Activated naive CD8-positive, alpha-beta T cell treated with anti-CD3 and anti-CD28 coated beads, Interleukin-2, amount 10 ng/mL, durations not matched to agents 7 days and 5 days (primary cell): ENCODE measurements at regions not wholly inside any gene's neighbourhood (a gene's known extent, or its start where the extent isn't known, plus 50 kb on each side); places are given as distances from the start of the nearest gene placed in this dataset.
"Not testable (repeated sequence)": the region's sequence is repeated elsewhere in the genome, so short reads cannot be mapped to it uniquely, and the experiment has no call there.

Source experiments
- ATAC-seq: fragments of 150-1000 bp; cut with Tn5 transposase; one replicate; pipeline ENCODE4 v1.10.0; 2021; ENCODE audit warnings: low read depth, moderate library complexity
- POLR2A ChIA-PET: fragments of 350-600 bp; sonication (Branson Sonifier 250); formaldehyde crosslinking; loops from one replicate; lab custom pipeline; 2021; ENCODE audit warnings: antibody characterized with exemption; lab: Charles Lee
- DNase-seq: peaks from one replicate; pipeline ENCODE4 v3.0.0; 2021
- H3K27ac Mint-ChIP-seq: one replicate; pipeline ENCODE4 v1.8.0; 2022; ENCODE audit warnings: mild to moderate bottlenecking, mixed read lengths
- H3K27me3 Mint-ChIP-seq: one replicate; pipeline ENCODE4 v1.8.0; 2022; ENCODE audit warnings: mild to moderate bottlenecking, moderate library complexity, mixed read lengths
- H3K36me3 Mint-ChIP-seq: one replicate; pipeline ENCODE4 v1.8.0; 2021; ENCODE audit warnings: mild to moderate bottlenecking, mixed read lengths
- H3K4me1 Mint-ChIP-seq: one replicate; pipeline ENCODE4 v1.8.0; 2021; ENCODE audit warnings: mixed read lengths
- H3K4me3 Mint-ChIP-seq: one replicate; pipeline ENCODE4 v1.8.0; 2022; ENCODE audit warnings: mild to moderate bottlenecking, moderate library complexity, mixed read lengths
- H3K9me3 Mint-ChIP-seq: one replicate; pipeline ENCODE4 v1.8.0; 2021; ENCODE audit warnings: mixed read lengths

DNA sequence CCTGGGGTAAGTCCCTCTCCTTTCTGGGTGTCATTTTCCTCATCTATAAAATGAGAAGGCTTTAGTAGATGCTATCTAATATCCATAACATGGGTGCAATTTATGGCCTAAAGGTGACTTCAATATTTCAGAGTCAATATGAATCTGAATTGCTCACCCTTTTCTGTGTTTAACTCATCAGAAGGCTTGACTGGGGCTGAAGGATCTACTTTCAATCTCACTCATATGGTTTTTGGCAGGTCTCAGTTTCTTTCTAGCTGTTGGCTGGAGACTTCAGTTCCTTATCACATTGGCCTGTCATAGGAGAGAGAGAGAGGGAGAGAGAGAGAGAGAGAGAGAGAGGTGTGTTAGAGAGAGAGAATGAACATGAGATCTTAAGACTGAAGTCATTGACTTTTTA, 343.7 kb upstream of the MEX3C start:
- Mint-ChIP-seq H3K9me3 (no peaks in the 10 kb centered on the region), H3K27me3 (peaks cover 5% of the 10 kb centered on the region), H3K27ac (no peak overlapping the region), H3K4me1 (peaks cover 2% of the 10 kb centered on the region), H3K4me3 (no peak overlapping the region), H3K36me3 (no peaks in the 10 kb centered on the region)
- DNase-seq = no peak
- ATAC-seq = no peak
- POLR2A ChIA-PET = no interaction called here

DNA sequence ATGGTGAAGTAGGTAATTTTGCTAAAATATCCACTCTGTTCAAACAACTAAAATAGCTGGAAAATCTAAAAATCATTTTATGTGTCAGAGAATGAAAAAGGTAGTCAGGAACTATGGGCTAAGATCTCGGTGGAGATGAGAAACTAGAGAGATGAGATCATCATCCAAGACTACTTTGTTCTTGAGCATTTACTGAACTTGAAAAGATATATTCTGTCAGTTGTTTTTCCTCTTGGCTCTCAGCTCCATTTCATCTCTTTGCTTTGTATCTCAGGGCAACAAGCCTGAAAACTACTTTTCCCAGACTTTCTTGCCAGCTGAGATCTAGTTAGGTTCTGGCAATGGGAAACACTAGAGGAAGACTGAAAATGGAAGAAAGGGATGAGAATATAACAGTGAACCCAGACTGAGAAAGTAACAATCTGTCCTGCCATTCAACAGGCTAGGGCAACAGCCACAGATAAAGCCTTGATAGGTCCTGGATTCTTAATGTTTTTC, 346.2 kb upstream of the MEX3C start:
- Mint-ChIP-seq H3K4me1 (no peaks in the 10 kb centered on the region), H3K27ac (no peak overlapping the region), H3K4me3 (no peak overlapping the region)

DNA sequence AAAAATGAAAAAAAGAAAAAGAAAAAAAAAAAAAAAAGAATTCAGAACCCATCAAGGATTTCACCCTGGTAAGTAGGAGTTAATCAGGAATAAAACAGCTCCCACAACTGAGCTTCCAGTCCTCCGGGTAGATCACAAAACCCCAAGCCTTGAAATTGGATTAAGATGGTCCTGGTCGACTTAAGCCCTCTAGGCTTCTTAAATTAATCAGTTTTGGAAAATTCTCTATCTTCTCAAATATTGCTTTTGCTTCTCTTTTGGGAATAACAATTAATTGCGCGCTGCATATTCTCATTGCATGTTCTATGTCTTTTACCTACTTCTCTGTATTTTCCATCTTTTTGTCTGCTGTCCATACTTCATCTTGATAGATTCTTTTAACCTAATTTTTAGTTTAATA, 348.0 kb upstream of the MEX3C start:
- H3K36me3 Mint-ChIP-seq = no peaks in the 10 kb centered on the region
- ATAC-seq (no peak), DNase-seq (no peak)
- H3K4me3 Mint-ChIP-seq = no peak overlapping the region
- peaks cover 3% of the 10 kb centered on the region for H3K27me3 Mint-ChIP-seq
- no peaks in the 10 kb centered on the region for H3K4me1 Mint-ChIP-seq
- POLR2A ChIA-PET = no interaction called here
- no peak overlapping the region for H3K27ac Mint-ChIP-seq
- no peaks in the 10 kb centered on the region for H3K9me3 Mint-ChIP-seq

More for the DNA sequence above, 346.2 kb upstream of the MEX3C start:
- Mint-ChIP-seq H3K36me3 (no peaks in the 10 kb centered on the region), H3K9me3 (no peaks in the 10 kb centered on the region), H3K27me3 (peaks cover 3% of the 10 kb centered on the region)
- no peak for DNase-seq
- no peak for ATAC-seq
- POLR2A ChIA-PET = no interaction called here

DNA sequence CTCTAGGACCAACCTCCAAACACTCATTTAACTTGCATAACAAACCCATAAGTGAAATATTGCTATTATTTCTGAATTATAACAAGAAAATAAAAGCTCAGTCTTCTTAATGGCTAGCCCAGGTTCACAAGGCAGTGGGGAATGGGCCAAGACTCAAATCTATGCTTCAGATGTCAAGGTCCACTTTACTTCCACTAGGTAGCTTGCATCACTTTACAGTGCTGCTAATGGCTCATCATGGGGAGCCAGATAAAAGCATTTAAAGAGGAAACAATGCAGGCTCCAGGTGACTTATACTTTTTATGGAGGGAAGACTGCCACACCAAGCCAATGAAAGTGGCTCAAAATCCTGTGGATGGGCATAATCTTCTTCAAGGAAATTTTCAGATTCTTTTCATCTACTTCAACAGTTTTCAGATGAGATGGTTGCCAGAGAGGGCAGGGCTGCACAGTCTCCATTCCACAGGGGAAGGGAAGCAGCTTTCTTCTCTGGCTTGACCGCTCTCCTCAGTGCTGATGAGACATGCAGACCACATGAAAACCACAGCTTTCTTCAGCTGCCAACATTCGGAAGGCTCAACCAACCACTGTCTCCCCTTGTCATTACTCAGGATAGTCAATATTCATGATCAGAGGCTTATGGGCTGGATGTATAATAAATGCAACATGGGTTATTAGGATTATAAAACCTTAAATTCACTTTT, 361.9 kb upstream of the MEX3C start:
- no peaks in the 10 kb centered on the region for H3K4me1 Mint-ChIP-seq
- DNase-seq (no peak), ATAC-seq (no peak)
- POLR2A ChIA-PET = no interaction called here
- no peak overlapping the region for H3K27ac Mint-ChIP-seq
- no peak overlapping the region for H3K4me3 Mint-ChIP-seq
- no peaks in the 10 kb centered on the region for H3K27me3 Mint-ChIP-seq
- no peaks in the 10 kb centered on the region for H3K9me3 Mint-ChIP-seq
- no peaks in the 10 kb centered on the region for H3K36me3 Mint-ChIP-seq

DNA sequence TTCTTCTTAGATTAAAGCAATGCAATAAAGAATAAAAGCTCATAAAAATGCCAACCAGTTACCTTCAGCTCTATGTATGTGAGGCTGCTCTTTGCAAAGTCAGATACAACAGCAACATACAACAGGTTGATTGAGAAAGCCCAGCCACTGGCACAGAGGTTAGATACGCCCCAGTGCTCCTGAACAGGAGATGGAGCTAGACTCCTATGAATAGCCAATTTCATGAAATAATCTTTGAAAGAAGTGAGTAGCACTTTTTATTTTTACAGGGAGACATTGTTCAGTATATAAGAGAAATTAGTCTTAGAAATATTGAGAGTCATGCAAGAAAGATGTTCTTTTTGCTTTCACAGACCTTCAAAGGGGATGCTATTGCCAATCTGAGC, 362.4 kb upstream of the MEX3C start:
- no peak overlapping the region for H3K4me3 Mint-ChIP-seq
- H3K4me1 Mint-ChIP-seq = no peaks in the 10 kb centered on the region
- no peaks in the 10 kb centered on the region for H3K27me3 Mint-ChIP-seq
- no peaks in the 10 kb centered on the region for H3K36me3 Mint-ChIP-seq
- POLR2A ChIA-PET = no interaction called here
- no peaks in the 10 kb centered on the region for H3K9me3 Mint-ChIP-seq
- no peak for DNase-seq
- H3K27ac Mint-ChIP-seq = no peak overlapping the region
- no peak for ATAC-seq

DNA sequence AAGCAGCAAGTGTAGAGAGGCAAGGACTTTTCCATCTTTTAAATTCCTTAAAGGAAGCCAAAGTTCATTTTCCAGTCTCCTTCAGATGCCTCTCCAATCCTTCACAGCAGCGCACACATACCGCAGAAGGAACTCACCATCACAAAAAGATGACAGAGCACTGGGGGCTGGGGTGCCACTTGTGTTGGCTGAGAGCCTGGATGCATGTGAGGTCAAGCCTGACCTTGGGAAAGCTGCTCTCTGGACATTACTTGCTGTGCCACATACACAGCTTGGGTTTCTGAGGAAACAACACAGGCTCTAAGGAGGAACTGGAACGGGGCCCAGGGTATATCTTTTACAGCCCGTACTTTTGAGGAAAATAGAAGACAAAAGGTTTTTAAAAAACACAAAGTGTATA, 364.3 kb upstream of the MEX3C start:
- Mint-ChIP-seq H3K9me3 (no peaks in the 10 kb centered on the region), H3K4me1 (no peaks in the 10 kb centered on the region), H3K27me3 (no peaks in the 10 kb centered on the region), H3K4me3 (no peak overlapping the region), H3K36me3 (no peaks in the 10 kb centered on the region), H3K27ac (no peak overlapping the region)
- POLR2A ChIA-PET = no interaction called here
- DNase-seq (no peak), ATAC-seq (no peak)

DNA sequence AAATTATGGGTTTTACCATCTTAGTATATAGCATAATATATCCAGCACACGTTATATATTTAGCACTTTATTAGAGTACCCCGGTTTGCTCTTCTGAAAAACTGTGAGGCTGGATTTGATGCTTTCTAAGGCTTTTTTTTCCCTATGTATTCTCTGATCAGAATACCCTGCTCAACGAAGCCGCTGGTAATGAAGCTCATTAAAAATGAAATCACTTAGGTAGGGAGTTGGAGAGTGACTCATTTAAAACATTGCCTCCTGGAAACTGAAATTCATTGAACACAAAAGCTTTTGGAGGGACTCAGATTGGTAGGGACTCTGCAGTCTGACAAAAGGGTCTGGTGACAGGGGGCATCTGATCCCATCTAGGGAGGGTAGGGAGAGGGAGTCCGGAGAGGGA, 365.4 kb upstream of the MEX3C start:
- H3K4me3 Mint-ChIP-seq = no peak overlapping the region
- H3K27ac Mint-ChIP-seq = no peak overlapping the region
- no peaks in the 10 kb centered on the region for H3K4me1 Mint-ChIP-seq
- ATAC-seq = no peak
- DNase-seq = no peak
- no peaks in the 10 kb centered on the region for H3K27me3 Mint-ChIP-seq
- POLR2A ChIA-PET = no interaction called here
- no peaks in the 10 kb centered on the region for H3K9me3 Mint-ChIP-seq
- no peaks in the 10 kb centered on the region for H3K36me3 Mint-ChIP-seq

DNA sequence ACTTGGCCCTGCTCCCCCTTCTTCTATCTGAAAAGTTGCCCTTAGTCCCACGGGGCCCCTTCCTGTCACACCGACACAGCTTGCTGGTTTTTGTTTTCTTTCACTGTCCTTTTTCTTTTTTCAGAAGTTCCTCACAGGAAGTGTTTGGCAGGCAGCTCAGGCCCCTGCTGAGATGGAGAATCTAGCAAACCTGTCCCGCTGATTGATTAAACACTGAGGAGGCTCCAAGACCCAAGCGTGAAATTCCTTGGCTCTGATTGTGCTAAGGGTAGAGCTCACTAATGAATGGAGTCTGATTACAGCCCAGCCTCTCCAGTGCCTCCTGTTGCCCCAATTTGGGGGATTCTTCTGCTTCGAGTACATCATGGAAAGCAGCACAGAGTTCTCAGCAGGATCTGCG, 365.9 kb upstream of the MEX3C start:
- no peaks in the 10 kb centered on the region for H3K36me3 Mint-ChIP-seq

DNA sequence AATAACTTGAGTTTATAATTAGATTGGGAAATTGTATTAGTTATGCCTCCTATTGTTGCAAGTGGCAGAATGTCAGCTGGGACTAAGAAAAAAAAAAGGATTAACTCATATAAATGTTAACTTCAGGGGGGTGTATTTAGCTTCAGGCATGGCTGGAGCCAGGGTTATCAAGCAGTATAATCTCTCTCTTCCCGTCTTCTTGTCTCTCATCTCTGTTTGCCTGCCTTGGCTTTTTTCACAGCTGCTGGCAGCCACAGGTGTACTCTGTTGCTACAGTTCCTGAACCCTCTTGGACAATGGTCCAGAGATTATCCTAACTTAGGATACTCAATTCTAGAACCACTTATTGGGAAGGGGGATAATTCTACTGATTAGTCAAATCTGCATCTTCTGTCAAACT, 370.7 kb upstream of the MEX3C start:
- Mint-ChIP-seq H3K9me3 (no peaks in the 10 kb centered on the region), H3K36me3 (no peaks in the 10 kb centered on the region), H3K4me1 (no peaks in the 10 kb centered on the region), H3K27ac (no peak overlapping the region), H3K27me3 (no peaks in the 10 kb centered on the region), H3K4me3 (no peak overlapping the region)
- ATAC-seq (no peak), DNase-seq (no peak)
- POLR2A ChIA-PET = no interaction called here

More for the DNA sequence above, 365.9 kb upstream of the MEX3C start:
- no peaks in the 10 kb centered on the region for H3K4me1 Mint-ChIP-seq
- no peaks in the 10 kb centered on the region for H3K27me3 Mint-ChIP-seq
- ATAC-seq (no peak), DNase-seq (no peak)
- H3K9me3 Mint-ChIP-seq = no peaks in the 10 kb centered on the region
- no peak overlapping the region for H3K4me3 Mint-ChIP-seq
- POLR2A ChIA-PET = no interaction called here
- no peak overlapping the region for H3K27ac Mint-ChIP-seq

DNA sequence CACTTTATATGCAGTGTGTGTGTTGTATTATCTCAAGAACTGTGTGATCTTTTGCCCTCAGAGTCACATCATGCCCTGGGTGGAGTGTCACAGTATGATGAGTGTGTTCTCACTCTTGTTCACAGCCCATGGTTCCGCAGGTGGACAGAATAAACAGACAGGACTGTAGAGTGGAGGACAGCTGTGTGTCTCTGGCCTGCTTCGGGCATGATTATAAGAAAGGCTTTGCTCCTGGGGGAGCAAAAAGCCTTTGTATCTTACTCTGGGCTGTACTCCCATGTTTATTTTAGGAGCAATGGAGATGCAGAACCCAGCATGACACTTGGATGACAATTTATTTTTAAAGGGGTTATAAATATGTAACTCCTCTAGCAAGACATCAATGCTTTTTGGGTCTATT, 371.7 kb upstream of the MEX3C start:
- Mint-ChIP-seq H3K4me3 (no peak overlapping the region), H3K9me3 (no peaks in the 10 kb centered on the region), H3K27me3 (no peaks in the 10 kb centered on the region), H3K27ac (no peak overlapping the region), H3K36me3 (no peaks in the 10 kb centered on the region), H3K4me1 (no peaks in the 10 kb centered on the region)
- ATAC-seq = no peak
- DNase-seq = no peak
- POLR2A ChIA-PET = no interaction called here

DNA sequence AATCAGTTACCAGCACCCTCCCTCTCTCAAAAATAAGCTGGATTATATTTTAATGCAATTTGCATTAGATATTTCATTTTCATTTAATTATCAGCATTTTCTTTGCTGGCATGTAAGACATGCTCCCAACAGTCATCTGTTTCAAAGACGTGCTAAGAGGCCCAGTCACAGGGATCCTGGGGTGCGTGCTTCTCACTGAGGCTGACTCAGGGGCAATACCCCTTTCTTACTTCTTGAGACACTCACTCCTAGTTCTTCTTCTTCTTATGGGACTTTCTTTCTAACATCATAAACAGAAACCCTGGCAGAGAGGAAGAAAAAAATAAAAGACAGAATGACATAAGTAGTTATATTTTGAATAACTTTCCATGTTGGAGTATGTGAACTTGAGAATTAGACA, 372.1 kb upstream of the MEX3C start:
- ATAC-seq (no peak), DNase-seq (no peak)
- no peaks in the 10 kb centered on the region for H3K4me1 Mint-ChIP-seq
- H3K9me3 Mint-ChIP-seq = no peaks in the 10 kb centered on the region
- H3K27me3 Mint-ChIP-seq = no peaks in the 10 kb centered on the region
- no peak overlapping the region for H3K27ac Mint-ChIP-seq
- POLR2A ChIA-PET = no interaction called here
- no peak overlapping the region for H3K4me3 Mint-ChIP-seq
- H3K36me3 Mint-ChIP-seq = no peaks in the 10 kb centered on the region

DNA sequence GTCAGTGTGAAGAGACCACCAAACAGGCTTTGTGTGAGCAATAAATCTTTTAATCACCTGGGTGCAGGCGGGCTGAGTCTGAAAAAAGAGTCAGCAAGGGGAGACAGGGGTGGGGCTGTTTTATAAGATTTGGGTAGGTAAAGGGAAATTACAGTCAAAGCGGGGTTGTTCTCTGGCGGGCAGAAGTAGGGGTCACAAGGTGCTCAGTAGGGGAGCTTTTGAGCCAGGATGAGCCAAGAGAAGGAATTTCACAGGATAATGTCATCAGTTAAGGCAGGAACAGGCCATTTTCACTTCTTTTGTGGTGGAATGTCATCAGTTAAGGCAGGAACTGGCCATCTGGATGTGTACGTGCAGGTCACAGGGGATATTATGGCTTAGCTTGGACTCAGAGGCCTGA, 372.6 kb upstream of the MEX3C start:
- H3K4me3 Mint-ChIP-seq, DNase-seq, H3K36me3 Mint-ChIP-seq, H3K27ac Mint-ChIP-seq, H3K9me3 Mint-ChIP-seq, POLR2A ChIA-PET, H3K27me3 Mint-ChIP-seq, ATAC-seq, H3K4me1 Mint-ChIP-seq: not testable (repeated sequence)

DNA sequence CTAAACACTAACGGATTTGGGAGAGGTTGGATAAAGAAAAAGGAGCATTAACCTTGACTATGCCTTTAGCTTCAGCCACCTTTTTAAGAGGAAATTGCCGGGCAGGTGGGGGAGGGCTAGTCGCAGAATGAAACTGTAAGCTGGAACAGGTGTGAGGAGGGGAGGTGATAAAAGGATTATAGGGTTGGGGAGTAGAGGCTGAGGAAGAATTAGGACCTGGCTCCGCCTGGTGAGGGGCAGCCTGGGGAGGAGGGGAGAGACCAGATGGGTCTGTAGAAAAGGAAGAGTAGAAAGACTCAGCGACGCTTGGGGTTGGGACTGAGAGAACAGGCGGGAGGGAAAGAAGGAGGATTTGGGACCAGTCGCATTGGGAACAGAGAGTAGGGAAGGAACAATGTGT, 376.4 kb upstream of the MEX3C start:
- POLR2A ChIA-PET, ATAC-seq, H3K4me1 Mint-ChIP-seq, DNase-seq, H3K27me3 Mint-ChIP-seq, H3K36me3 Mint-ChIP-seq, H3K27ac Mint-ChIP-seq, H3K4me3 Mint-ChIP-seq, H3K9me3 Mint-ChIP-seq: not testable (repeated sequence)

DNA sequence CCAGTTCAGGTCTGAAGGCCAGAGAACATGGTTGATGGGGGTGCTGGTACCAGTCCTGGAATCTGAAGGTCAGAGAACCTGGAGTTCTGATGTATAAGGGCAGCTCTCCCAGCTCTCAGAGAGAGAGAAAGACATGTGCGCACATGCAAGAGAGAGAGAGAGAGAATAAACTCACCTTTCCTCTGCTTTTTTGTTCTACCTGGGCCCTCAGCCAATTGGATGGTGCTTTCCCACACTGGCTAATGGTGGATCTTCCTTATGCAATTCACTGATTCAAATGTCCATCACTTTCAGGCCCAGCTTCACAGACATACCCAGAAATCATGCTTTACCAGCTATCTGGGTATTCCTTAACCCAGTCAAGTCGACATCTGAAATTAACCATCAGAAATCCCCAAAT, 377.7 kb upstream of the MEX3C start:
- H3K27me3 Mint-ChIP-seq = no peaks in the 10 kb centered on the region
- no peak overlapping the region for H3K4me3 Mint-ChIP-seq
- ATAC-seq (no peak), DNase-seq (no peak)
- no peaks in the 10 kb centered on the region for H3K4me1 Mint-ChIP-seq
- H3K9me3 Mint-ChIP-seq = no peaks in the 10 kb centered on the region
- POLR2A ChIA-PET = no interaction called here
- H3K27ac Mint-ChIP-seq = no peak overlapping the region
- no peaks in the 10 kb centered on the region for H3K36me3 Mint-ChIP-seq
